ENCODE measurements at regions not wholly inside any gene's neighbourhood (a gene's known extent, or its start where the extent isn't known, plus 50 kb on each side); places are given as distances from the start of the nearest gene placed in this dataset.

GRCh38 chr6:132025468-132025867 lies 74.3 kb upstream of the CCN2 start:
- TF ChIP-seq ZBTB40 (IDR thresholded peaks at IDR 0.05; ENCODE audit: borderline replicate concordance) (no peak), STAT3 (IDR thresholded peaks at IDR 0.05; ENCODE audit: low read depth, low read length) (no peak), SREBF2 (IDR thresholded peaks at IDR 0.05; ENCODE audit: low read length) (no peak), HDAC2 (IDR thresholded peaks at IDR 0.05) (no peak), RB1 (IDR thresholded peaks at IDR 0.05; ENCODE audit: borderline replicate concordance) (no peak), USF2 (IDR thresholded peaks at IDR 0.05; ENCODE audit: borderline replicate concordance, low read depth, low read length) (no peak), KDM1A (IDR thresholded peaks at IDR 0.05; ENCODE audit: borderline replicate concordance) (no peak)
- no peaks in the 10 kb centered on the region for H3K4me1 ChIP-seq (ENCODE audit: control insufficient read depth, insufficient read depth, low read length)
- intact Hi-C loops (cut with micrococcal nuclease; ENCODE audit: unreplicated experiment) (no loop called here), in situ Hi-C loops (cut with MboI) (no loop called here)
- H3K4me2 ChIP-seq (ENCODE audit: control insufficient read depth, insufficient read depth) = no peak overlapping the region
- ChIA-PET POLR2A (no interaction called here), RAD21 (ENCODE audit: unreplicated experiment) (interaction anchor here (0.6 kb wide), 1 partner anchor 38 kb away, joined by 3 read pairs; no protein-coding TSS in a partner anchor), CTCF (no interaction called here), SMC1A (ENCODE audit: uncharacterized antibody, unreplicated experiment) (no interaction called here)
- ATAC-seq (no peak), FAIRE-seq (no peak), DNase-seq (ENCODE audit: low read depth, low spot score) (no peak)
- no peaks in the 10 kb centered on the region for H3K9me3 ChIP-seq (replicated peaks; ENCODE audit: control insufficient read depth, insufficient read depth, low read length)
- no peaks in the 10 kb centered on the region for H4K20me1 ChIP-seq (ENCODE audit: control insufficient read depth, insufficient read depth)
- 33% methylated on average over 5 of the region's 5 CpGs for WGBS (ENCODE audit: insufficient coverage, insufficient replicate concordance, low lambda C conversion rate, missing lambda C conversion rate)
- no peaks in the 10 kb centered on the region for H3K36me3 ChIP-seq (ENCODE audit: control insufficient read depth in 2 of 2, insufficient read depth in 2 of 2, low read length in 1 of 2)
- no TSS peak for BruUV-seq (replicated peaks)
- no peak overlapping the region for H3K9ac ChIP-seq (ENCODE audit: control insufficient read depth, insufficient read depth, low read length)
- no peak overlapping the region for H3K4me3 ChIP-seq
- H3K27me3 ChIP-seq (replicated peaks in 1 of 2; ENCODE audit: control insufficient read depth in 2 of 2, insufficient read depth in 2 of 2, low read length in 1 of 2) = no peaks in the 10 kb centered on the region
- H2AFZ ChIP-seq (ENCODE audit: control insufficient read depth, low read depth, low read length) = no peak overlapping the region
- H3K79me2 ChIP-seq (ENCODE audit: control insufficient read depth, insufficient read depth, low read length) = no peaks in the 10 kb centered on the region
- no peak overlapping the region for H3K27ac ChIP-seq (ENCODE audit: control insufficient read depth, insufficient read depth)

All from GM12878 (cell line).